ENCODE measurements at regions not wholly inside any gene's neighbourhood (a gene's known extent, or its start where the extent isn't known, plus 50 kb on each side); places are given as distances from the start of the nearest gene placed in this dataset.
"Not testable (repeated sequence)": the region's sequence is repeated elsewhere in the genome, so short reads cannot be mapped to it uniquely, and the experiment has no call there.

GRCh38 chr1:221583465-221583864, 158.4 kb downstream of the DUSP10 start:
- DNase-seq (ENCODE audit: low read depth in 2 of 3, low spot score in 2 of 3), result no peak

- DNase-seq (ENCODE audit: low read depth in 2 of 3, low spot score in 2 of 3), result not testable (repeated sequence)
Measured at GRCh38 chr1:221587013-221587412, 154.9 kb downstream of the DUSP10 start.

DNA sequence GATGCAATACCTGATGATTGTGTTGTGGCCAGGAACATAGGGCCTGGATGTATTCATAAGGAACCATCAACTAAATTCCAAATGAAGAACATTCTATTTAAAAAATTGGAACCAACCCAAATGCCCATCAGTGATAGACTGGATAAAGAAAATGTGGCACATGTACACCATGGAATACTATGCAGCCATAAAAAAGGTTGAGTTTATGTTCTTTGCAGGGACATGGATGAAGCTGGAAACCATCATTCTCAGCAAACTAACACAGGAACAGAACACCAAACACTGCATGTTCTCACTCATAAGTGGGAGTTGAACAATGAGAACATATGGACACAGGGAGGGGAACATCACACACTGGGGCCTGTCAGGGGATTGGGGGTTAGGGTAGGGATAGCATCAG, 150.6 kb downstream of the DUSP10 start:
- DNase-seq (ENCODE audit: low read depth in 2 of 3, low spot score in 2 of 3), result not testable (repeated sequence)

- no peak for DNase-seq (ENCODE audit: low read depth in 2 of 3, low spot score in 2 of 3)
Measured at GRCh38 chr1:221594576-221594975, 147.3 kb downstream of the DUSP10 start.

GRCh38 chr1:221598122-221598521, 143.8 kb downstream of the DUSP10 start:
- no peak for DNase-seq (ENCODE audit: low read depth in 2 of 3, low spot score in 2 of 3)

DNA sequence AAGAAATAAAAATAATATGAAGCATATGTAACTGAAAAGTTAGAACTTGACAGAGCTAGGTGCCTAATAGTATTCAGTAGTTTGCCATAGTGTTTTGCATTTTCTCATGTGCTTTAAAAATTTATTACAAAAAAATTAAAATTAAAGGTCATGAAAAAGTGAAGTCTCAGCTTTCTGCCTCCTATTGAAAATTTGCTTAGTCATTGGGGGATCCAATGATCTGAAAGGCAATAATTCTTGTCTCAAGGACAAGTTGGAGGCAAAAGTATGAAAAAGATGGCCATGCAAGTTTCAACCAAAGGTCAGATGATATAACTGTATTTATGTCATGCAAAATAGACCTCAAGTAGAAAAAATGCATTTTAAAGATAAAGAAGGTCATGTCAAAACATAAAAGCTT, 140.7 kb downstream of the DUSP10 start:
- DNase-seq (ENCODE audit: low read depth in 2 of 3, low spot score in 2 of 3), result no peak

- no peak for DNase-seq (ENCODE audit: low read depth in 2 of 3, low spot score in 2 of 3)
Measured at GRCh38 chr1:221602830-221603229, 139.1 kb downstream of the DUSP10 start.

- DNase-seq (ENCODE audit: low read depth in 2 of 3, low spot score in 2 of 3), result peak in 1 of 3 donors; percentile 23
Measured at GRCh38 chr1:221604390-221604789, 137.5 kb downstream of the DUSP10 start.

GRCh38 chr1:221604948-221605347, 136.9 kb downstream of the DUSP10 start:
- DNase-seq (ENCODE audit: low read depth in 2 of 3, low spot score in 2 of 3), result no peak

GRCh38 chr1:221605569-221605968, 136.3 kb downstream of the DUSP10 start:
- no peak for DNase-seq (ENCODE audit: low read depth in 2 of 3, low spot score in 2 of 3)

DNA sequence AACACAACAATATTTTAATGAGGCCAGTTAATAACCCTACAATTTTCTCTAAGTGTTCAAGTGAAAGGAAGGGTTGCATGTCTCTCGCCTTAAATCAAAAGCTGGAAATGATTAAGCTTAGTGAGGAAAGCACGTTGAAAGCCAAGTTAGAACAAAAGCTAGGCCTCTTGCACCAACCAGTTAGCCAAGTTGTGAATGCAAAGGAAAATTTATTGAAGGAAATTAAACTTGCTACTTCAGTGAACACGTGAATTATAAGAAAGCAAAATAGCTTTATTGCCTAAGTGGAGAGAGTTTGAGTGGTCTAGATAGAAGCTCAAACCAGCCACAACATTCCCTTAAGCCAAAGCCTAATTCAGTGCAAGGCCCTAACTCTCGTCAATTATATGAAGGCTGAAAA, 135.6 kb downstream of the DUSP10 start:
- no peak for DNase-seq (ENCODE audit: low read depth in 2 of 3, low spot score in 2 of 3)

DNA sequence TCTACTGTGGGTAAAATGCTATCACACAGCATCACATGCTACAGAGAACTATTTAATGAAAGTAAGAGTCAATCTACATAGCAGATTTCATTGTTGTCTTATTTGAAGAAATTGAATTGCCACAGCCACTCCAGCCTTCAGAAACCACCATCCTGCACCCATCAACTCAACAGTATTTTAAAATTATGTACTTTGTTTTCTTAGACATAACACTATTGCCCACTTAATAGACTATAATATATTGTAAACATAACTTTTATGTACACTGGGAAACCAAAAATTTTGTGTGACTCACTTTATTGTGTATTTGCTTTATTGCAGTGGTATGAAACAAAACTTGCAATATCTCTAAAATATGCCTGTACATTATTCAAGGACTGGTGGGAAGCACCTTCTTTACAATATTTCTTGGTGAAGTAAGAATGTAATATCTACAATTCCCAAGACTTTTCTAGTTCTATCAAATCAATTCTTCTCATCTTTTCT, 133.0 kb downstream of the DUSP10 start:
- no peak for DNase-seq (ENCODE audit: low read depth in 2 of 3, low spot score in 2 of 3)

DNA sequence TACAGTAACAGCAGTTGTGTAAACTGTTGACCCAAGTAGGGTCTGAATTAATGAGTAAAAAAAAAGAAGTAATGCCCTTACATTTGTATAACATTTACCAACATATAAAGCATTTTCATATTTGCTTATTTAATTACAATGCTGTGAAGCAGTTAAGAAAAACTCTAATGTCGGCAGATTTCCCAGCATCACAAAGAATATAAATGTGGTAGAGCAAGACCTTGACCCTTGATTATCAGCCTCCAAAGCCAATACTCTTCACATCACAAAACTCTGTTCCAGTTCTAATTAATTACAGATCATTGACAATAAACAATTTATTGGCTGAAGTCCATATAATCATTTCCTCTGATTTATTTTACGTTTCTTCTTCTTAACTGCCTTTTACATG, 130.2 kb downstream of the DUSP10 start:
- DNase-seq (ENCODE audit: low read depth in 2 of 3, low spot score in 2 of 3), result no peak

DNA sequence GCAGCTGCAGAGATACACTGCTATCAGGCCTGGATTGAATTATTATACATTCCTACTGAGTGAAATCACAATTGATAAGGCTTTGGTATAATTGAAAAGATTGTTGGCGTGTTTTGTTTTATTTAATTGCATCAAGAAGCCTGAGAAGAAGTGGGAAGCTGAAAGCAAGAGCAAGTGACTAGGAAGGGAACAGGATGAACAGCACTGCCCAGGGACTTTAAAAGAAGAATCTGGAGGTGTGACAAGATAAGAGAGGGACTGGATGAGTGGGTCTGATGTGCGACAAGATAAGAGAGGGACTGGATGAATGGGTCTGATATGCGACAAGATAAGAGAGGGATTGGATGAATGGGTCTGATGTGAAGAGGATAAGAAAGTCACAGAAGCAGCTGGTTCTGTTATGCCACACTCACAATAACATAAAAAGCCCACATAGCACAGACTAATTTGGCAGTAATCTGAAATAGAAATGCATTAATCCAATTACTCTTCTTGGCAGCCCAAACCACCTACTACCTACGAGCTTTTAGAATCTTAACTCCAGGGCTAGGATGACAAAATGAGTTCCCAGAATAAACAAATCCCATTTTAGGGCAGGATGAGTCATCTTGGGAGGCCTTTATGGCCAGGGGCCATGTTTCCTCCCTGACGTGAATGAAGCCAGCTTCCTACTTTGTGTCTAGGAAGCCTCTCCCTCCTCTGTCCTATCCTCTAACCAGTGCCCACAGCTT, 129.7 kb downstream of the DUSP10 start:
- no peak for DNase-seq (ENCODE audit: low read depth in 2 of 3, low spot score in 2 of 3)

DNA sequence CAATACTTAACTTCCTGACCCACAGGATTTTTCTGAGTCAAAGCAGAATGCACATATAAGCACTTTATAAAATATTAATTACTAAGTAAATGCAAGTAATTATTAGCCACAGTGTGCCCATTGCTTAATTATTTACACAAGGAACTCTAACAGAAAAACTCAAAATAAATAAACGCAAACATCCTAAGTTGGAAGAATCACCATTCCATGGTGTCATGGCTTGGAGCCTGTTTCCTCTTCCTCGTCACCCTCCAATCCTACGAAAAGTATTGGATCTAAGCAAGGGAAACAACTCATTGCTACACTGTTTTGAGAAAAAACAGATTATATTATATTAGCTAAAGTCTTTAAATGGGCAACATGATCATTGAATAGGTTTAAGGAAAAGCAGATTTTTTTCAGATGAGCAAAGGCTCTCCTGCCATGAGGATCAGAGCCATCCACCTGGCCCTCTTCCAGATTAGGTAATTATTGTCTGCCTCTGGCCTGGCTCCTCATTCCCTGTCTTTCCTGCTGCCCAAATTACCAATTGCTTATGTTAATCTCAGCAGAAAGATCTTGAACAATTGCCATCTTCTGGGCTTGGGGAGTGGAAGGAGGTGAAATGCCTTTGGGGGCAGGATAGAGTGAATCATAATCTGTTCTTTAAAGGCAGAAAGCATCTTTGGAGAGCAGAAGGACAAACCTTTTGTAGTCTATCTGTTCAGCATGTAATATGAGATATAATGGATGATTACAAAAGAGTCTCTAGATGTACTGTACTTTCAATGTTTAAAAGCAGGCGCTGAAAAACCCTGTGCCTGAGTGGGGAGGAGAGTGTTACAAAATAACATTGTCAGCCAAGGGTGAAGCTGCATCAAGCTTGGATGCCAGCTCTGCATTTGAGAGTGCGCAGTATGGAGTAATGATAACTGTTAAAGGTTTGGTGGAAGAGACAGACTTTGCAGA, 121.2 kb downstream of the DUSP10 start:
- DNase-seq (ENCODE audit: low read depth in 2 of 3, low spot score in 2 of 3), result no peak

GRCh38 chr1:221621683-221622082, 120.2 kb downstream of the DUSP10 start:
- DNase-seq (ENCODE audit: low read depth in 2 of 3, low spot score in 2 of 3), result no peak

- DNase-seq (ENCODE audit: low read depth in 2 of 3, low spot score in 2 of 3), result no peak
Measured at GRCh38 chr1:221622389-221622788, 119.5 kb downstream of the DUSP10 start.

DNA sequence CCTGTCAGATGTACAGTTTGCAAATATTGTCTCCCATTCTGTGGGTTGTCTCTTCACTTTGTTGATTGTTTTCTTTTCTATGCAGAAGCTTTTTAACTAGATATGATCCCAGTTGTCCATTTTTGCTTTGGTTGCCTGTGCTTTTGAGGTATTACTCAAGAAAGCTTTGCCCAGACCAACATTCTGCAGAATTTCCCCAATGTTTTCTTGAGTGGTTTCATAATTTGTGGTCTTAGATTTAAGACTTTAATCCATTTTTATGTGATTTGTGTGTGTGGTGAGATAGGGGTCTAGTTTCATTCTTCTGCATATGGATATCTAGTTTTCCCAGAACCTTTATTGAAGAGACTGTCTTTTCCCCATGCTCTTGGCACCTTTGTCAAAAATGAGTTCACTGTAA, 116.9 kb downstream of the DUSP10 start:
- DNase-seq (ENCODE audit: low read depth in 2 of 3, low spot score in 2 of 3), result no peak

DNA sequence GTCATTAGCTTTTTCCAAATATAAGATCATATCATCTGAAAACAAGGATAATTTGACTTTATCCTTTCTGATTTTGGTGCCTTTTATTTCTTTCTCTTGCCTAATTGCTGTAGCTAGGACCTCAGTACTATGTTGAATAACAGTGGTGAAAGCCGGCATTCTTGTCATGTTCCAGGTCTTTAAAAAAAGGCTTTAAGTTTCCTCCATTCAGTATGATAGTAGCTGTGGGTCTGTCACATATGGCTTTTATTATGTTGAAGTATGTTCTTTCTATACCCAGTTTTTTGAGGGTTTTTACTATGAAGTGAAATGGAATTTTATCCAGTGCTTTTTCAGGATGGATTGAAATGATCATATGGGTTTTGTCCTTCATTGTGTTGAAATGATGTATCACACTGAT, 115.8 kb downstream of the DUSP10 start:
- DNase-seq (ENCODE audit: low read depth in 2 of 3, low spot score in 2 of 3), result no peak

DNA sequence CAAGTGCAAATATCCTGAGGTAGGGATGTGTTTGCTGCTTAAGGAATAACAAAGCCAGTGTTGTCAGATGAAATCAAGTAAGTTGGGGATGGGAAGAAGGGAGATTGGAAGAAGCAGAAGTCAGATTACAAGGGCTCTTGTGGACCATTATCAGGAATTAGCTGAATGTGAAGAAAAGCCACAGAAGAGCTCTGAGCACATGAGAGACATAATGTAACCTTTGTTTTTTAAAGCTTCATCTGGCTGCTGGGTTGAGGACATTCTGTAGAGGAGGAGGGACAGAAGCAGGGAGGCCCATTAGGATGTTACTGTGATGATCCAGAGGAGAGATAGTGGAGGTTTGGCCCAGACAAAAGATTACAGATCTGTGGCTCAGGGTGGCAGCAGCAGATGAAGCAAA, 111.7 kb downstream of the DUSP10 start:
- DNase-seq (ENCODE audit: low read depth in 2 of 3, low spot score in 2 of 3), result no peak

- peak in 2 of 3 donors; percentile 14 to 50 for DNase-seq (ENCODE audit: low read depth in 2 of 3, low spot score in 2 of 3)
Measured at GRCh38 chr1:221631556-221631955, 110.3 kb downstream of the DUSP10 start.

GRCh38 chr1:221632072-221632471, 109.8 kb downstream of the DUSP10 start:
- peak in 2 of 3 donors; percentile 39 to 56 for DNase-seq (ENCODE audit: low read depth in 2 of 3, low spot score in 2 of 3)
